GM18499 (cell line): ENCODE measurements at regions not wholly inside any gene's neighbourhood (a gene's known extent, or its start where the extent isn't known, plus 50 kb on each side); places are given as distances from the start of the nearest gene placed in this dataset.
"Not testable (repeated sequence)": the region's sequence is repeated elsewhere in the genome, so short reads cannot be mapped to it uniquely, and the experiment has no call there.

Source experiments
- ATAC-seq: cut with Tn5 transposase; IDR thresholded peaks from one replicate; pipeline ENCODE4 v1.9.1; 2021; ENCODE audit warnings: moderate number of reproducible peaks; ENCODE audit not compliant: insufficient read depth, unreplicated experiment

DNA sequence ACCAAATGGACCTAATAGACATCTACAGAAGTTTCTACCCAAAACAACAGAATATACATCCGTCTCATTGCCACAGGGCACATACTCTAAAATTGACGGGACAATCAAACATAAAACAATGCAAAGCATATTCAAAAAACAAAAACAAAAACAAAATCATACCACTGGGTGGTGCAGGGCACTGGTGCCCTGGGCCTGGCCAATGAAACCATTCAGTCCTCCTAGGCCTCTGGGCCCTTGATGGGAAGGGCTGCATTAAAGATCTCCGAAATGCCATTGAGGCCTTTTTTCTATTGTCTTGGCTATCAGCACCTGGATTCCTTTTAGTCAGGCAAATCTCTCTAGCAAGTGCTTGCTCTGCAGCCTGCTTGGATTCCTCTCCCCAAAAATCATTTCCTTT, 213.9 kb upstream of the ZCCHC13 start:
- ATAC-seq: no peak

DNA sequence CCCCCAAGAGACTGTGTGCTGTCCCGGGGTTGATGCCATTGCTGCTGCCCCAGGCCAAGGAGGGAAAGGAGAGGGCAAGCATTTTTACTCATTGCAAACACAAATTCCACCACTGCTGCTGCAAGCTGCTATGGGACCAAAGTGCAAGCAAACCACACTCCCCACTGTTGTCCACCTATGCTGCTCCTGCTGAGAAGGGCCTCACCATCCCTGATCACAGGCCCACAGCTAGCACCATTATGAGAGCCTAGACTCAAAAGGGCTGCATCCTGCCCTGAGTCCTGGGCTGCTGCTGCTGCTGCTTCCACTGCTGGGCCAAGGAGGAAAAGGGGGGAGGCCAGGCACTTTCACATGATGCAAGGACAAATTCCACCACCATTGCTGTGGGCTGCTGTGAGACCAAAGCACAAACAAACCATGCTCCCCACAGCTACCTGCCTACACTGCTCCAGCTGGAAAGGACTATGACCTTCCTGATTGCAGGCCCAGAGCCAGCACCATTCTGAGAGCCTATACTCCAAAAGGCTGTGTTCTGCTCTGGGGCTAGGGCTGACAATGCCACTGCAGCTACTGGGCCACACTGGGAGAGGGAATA, 218.2 kb upstream of the ZCCHC13 start:
- ATAC-seq: no peak

- no peak for ATAC-seq
Measured at GRCh38 chrX:74080165-74080564, 223.8 kb upstream of the ZCCHC13 start.

DNA sequence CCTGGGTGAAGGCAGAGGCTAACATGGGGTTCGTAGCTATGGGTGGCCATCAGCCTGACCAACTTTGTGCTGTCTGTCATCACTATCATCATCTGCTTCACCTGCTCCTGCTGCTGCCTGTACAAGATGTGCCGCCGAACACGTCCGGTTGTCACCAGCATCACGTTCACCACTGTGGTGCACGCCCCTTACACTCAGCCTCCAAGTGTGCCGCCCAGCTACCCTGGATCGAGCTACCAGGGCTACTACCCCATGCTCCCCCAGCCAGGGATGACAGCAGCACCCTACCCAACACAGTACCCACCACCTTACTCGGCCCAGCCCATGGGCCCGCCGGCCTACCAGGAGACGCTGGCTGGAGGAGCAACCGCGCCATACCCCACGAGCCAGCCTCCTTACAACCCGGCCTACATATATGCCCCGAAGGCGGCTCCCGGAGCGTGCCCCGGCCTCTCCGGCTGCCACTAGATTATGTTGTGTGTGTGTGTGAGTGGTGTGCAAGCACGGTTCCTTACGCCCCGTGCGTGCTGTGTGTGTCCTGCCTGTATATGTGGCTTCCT, 213.4 kb upstream of the XIST start:
- no peak for ATAC-seq

DNA sequence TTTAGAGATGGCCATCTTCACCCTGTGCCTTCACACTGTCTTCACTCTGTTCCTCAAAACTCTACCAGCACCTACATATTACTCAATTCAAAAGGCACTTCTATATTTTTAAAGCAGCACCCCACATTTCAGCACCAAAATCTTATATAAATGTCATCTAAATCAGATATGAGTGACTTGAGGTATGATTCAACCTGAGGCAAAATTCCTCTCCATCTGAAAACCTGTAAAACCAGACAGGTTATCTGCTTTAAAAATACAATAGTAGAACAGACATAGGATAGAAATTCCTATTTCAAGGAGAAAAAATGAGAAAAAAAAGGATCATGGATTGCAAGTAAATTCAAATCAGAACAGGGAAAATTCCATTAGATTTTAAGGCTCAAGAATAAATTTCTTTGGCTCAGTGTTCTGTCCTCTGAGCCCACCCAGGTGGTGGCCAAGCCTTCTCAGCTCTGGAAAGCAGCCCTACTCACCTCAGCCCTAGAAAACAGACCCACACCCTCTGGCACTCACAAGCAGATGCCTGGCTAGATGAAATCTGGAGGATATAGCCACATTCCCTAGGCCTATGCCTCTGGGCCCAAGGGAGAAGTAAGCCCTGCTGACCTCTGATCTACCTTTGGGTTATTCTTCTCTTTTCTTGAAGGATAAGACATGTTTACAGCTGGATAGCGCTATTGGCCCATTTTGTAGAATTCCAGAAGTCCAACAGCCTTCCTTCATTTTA, 211.1 kb upstream of the XIST start:
- no peak for ATAC-seq

DNA sequence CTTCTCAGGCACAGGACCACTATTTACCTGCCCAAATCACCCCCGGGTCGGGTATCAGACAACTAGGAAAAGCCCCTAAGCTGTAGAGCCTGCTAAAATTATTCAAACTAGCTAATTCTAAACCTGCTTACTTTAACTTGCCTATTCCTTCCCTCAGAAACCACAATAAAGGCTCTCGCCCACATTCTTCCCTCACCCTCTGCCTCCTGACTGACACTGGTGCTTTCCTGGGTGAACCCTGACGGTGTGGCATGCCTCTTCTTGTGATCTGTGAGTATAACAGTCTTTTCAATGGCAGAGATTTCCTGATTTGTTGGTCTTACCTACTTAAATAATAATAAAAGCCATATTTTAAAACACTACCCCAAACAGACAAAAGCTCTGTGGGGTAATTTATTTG, 209.4 kb upstream of the XIST start:
- ATAC-seq: no peak

DNA sequence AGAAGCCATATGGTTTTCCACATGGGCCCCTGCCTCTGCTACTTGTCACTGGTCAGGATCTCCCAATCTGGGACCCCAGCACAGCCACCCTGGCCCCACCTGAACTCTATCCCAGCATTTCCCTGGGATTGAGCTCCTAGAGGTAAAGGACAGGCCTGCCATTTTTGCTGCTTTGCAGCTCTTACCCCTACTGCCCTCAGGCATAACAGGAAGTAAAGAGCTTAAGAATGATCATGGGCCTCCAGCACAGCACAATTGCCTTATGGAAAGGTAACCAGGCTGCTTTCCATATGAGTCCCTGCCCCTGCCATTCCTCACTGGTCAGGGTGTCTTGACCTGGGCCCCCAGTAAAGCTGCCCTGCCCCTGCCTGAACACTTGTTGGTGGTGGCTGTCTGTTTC, 196.6 kb upstream of the XIST start:
- ATAC-seq: no peak

DNA sequence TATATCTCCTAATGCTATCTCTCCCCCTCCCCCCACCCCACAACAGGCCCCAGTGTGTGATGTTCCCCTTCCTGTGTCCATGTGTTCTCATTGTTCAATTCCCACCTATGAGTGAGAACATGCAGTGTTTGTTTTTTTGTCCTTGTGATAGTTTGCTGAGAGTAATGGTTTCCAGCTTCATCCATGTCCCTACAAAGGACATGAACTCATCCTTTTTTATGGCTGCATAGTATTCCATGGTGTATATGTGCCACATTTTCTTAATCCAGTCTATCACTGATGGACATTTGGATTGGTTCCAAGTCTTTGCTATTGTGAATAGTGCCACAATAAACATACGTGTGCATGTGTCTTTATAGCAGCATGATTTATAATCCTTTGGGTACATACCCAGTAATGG, 181.6 kb upstream of the XIST start:
- ATAC-seq: not testable (repeated sequence)

GRCh38 chrX:74031527-74031926, 179.0 kb upstream of the XIST start:
- ATAC-seq: not testable (repeated sequence)

DNA sequence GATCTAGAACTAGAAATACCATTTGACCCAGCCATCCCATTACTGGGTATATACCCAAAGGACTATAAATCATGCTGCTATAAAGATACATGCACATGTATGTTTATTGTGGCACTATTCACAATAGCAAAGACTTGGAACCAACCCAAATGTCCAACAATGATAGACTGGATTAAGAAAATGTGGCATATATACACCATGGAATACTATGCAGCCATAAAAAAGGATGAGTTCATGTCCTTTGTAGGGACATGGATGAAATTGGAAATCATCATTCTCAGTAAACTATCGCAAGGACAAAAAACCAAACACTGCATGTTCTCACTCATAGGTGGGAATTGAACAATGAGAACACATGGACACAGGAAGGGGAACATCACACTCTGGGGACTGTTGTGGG, 178.3 kb upstream of the XIST start:
- not testable (repeated sequence) for ATAC-seq

DNA sequence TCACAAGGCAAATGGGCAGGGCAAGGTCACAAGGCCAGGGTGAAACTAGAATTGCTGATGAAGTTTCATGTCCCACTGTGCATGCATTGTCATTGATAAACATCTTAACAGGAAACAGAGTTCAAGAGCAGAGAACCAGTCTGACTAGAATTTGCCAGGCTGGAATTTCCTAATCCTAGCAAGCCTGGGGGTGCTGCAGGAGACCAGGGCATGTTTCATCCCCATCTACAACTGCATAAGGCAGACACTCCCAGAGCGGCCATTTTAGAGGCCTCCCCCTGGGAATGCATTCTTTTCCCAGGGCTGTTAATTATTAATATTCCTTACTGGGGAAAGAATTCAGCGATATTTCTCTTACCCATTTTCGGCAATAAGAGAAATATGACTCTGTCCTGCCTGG, 172.6 kb upstream of the XIST start:
- ATAC-seq: not testable (repeated sequence)

- ATAC-seq: no peak
Measured at GRCh38 chrX:74023203-74023602, 170.7 kb upstream of the XIST start.

DNA sequence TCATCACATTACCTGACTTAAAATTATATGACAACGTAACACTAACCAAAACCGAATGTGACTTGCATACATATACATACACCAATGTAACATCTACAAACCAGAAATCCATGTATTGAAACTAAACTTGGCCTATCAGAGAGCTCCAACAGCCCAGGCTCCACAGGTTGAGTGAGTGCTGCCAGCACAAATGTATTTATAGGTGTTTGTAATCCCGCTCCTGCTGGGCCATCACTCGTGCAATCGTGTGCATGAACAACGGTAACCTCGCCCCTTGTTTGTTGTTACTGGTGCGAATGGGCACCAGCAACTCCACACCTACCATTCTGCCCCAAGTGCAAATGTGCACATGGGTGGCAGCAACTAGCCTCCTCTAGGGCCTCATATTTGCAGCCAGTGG, 165.7 kb upstream of the XIST start:
- no peak for ATAC-seq

DNA sequence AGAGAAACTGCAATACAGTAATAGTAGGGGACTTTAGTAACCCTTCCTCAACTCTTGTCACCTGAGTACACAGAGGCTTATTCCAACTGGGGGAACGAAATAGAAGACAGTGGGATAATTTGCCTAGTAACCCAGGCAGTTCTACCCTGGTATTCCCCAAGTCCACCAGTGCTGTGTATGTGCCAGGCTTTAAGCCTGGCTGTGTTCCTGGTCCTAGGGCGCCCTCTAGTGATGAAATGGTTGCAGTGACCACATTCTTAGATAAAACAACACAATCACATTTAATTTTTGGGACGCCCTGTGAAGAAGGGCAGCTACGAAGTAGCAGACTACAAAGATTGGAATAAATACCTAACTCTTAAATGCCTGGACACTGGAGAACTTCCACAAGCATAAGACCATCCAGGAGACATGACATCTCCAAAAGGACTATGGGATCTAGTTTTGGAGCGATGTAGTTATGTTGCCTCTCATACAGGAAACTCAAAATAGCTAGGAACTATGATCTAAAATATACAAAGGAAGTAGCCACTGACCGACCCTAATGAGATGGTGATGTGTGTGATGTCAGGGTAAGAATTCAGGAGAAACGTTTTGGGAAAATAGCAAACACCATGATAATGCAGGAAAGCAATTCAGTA, 163.0 kb upstream of the XIST start:
- ATAC-seq: peak; percentile 91

DNA sequence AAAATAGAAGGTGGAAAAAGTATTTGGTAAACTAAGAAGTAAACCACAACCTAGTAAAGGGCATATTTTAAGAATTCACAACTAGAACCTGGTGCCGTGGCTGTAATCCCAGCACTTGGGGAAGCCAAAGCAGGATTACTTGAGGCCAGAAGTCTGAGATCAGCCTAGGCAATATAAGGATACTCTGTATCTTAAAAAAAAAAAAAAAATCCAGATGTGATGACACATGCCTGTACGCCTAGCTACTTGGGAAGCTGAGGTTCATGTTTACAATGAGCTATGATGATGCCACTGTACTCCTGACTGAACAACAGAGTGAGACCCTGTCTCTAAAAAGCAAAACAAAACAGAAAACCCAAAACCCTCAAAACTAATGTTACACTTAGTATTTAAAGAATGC, 156.5 kb upstream of the XIST start:
- no peak for ATAC-seq

- no peak for ATAC-seq
Measured at GRCh38 chrX:73992019-73992418, 139.5 kb upstream of the XIST start.

GRCh38 chrX:73987166-73987565, 134.7 kb upstream of the XIST start:
- ATAC-seq: no peak

- ATAC-seq: no peak
Measured at GRCh38 chrX:73979551-73980131, 127.1 kb upstream of the XIST start.

GRCh38 chrX:73977542-73978169, 125.1 kb upstream of the XIST start:
- ATAC-seq: peak; percentile 54

GRCh38 chrX:73967461-73967860, 114.9 kb upstream of the XIST start:
- ATAC-seq: not testable (repeated sequence)

DNA sequence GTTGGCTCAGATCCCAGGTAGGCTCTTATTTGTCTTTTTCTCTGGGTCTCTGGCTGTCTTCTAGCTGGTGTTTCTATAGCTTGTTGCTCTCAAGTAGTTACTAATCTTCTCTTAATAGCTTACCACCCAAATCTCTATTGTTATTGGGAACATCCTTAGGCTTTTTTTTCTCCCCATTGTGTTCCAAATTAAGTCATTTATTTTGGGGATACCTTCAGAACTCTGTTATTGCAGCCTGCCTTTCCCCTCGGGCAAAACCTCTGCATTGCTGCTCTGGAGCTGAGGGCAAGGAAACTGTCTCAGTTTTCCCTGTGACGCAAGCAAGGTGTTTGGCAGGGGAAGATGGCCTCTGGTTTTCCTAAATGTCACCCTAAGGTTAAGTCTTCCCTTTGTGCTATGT, 113.3 kb upstream of the XIST start:
- no peak for ATAC-seq
